LNCaP clone FGC (cell line): ENCODE measurements at regions not wholly inside any gene's neighbourhood (a gene's known extent, or its start where the extent isn't known, plus 50 kb on each side); places are given as distances from the start of the nearest gene placed in this dataset.
"Not testable (repeated sequence)": the region's sequence is repeated elsewhere in the genome, so short reads cannot be mapped to it uniquely, and the experiment has no call there.

Experiments used
- DNase-seq: peaks from one replicate; pipeline ENCODE4 v3.0.0-alpha.2; 2011; ENCODE audit warnings: low read depth
- H3K4me3 ChIP-seq: 2 replicates; pipeline ENCODE4 v1.5.1; 2011; ENCODE audit warnings: mild to moderate bottlenecking, low read depth, low read length, control low read depth
- CTCF ChIP-seq: IDR thresholded peaks from 2 replicates; pipeline ENCODE4 v1.5.1; 2012; ENCODE audit warnings: mild to moderate bottlenecking; ENCODE audit not compliant: control insufficient read depth, insufficient read depth; ENCODE audit errors: extremely low read depth

- no peak for TF ChIP-seq CTCF
- DNase-seq = no peak
- H3K4me3 ChIP-seq = no peak overlapping the region
These were observed 146.5 kb downstream of the CCDC74A start for GRCh38 chr2:131674174-131674507.

GRCh38 chr2:131681611-131682121 is 154.0 kb downstream of the CCDC74A start:
- not testable (repeated sequence) for DNase-seq
- peak overlapping the region; percentile 70 for H3K4me3 ChIP-seq

- peak overlapping the region; percentile 70 for H3K4me3 ChIP-seq
- TF ChIP-seq CTCF = peak; percentile 54
- peak; percentile 53 for DNase-seq
These were observed 154.6 kb downstream of the CCDC74A start for GRCh38 chr2:131682122-131682944.

- H3K4me3 ChIP-seq = peak overlapping the region; percentile 70
- DNase-seq = not testable (repeated sequence)
These were observed 155.2 kb downstream of the CCDC74A start for GRCh38 chr2:131682945-131683330.

GRCh38 chr2:131684631-131685316 is 157.1 kb downstream of the CCDC74A start:
- not testable (repeated sequence) for DNase-seq, H3K4me3 ChIP-seq

More at GRCh38 chr2:131682945-131683330, 155.2 kb downstream of the CCDC74A start:
- 0 out of 2 replicates have a peak, but pooled peaks have one; percentile 11 for TF ChIP-seq CTCF

- DNase-seq, H3K4me3 ChIP-seq: not testable (repeated sequence)
These were observed 158.6 kb downstream of the CCDC74A start for GRCh38 chr2:131686164-131686893.

- not testable (repeated sequence) for H3K4me3 ChIP-seq, DNase-seq
These were observed 159.2 kb downstream of the CCDC74A start for GRCh38 chr2:131686894-131687238.

- not testable (repeated sequence) for DNase-seq, H3K4me3 ChIP-seq
These were observed 161.4 kb downstream of the CCDC74A start for GRCh38 chr2:131689066-131689465.

GRCh38 chr2:131711268-131711667 is 183.6 kb downstream of the CCDC74A start:
- H3K4me3 ChIP-seq, DNase-seq: not testable (repeated sequence)

- not testable (repeated sequence) for DNase-seq, H3K4me3 ChIP-seq
These were observed 190.2 kb downstream of the CCDC74A start for GRCh38 chr2:131717907-131718306.

GRCh38 chr2:131721163-131721562 is 193.5 kb downstream of the CCDC74A start:
- H3K4me3 ChIP-seq, DNase-seq: not testable (repeated sequence)

- H3K4me3 ChIP-seq, DNase-seq: not testable (repeated sequence)
These were observed 194.6 kb downstream of the CCDC74A start for GRCh38 chr2:131722256-131722655.
